ENCODE measurements at regions not wholly inside any gene's neighbourhood (a gene's known extent, or its start where the extent isn't known, plus 50 kb on each side); places are given as distances from the start of the nearest gene placed in this dataset.

GRCh38 chr5:169411786-169412430 lies 111.0 kb upstream of the SLIT3 start:
- H3K36me3 ChIP-seq (replicated peaks; ENCODE audit: insufficient read depth, low read depth), result no peaks in the 10 kb centered on the region
- no peak overlapping the region for H3K27ac ChIP-seq
- no peaks in the 10 kb centered on the region for H3K9me2 ChIP-seq (replicated peaks; ENCODE audit: insufficient read depth)
- H3K4me2 ChIP-seq, result no peak overlapping the region
- no peak for DNase-seq (ENCODE audit: low spot score)
- no peaks in the 10 kb centered on the region for H3K9me3 ChIP-seq (ENCODE audit: low read depth)
- no peak overlapping the region for H3K4me3 ChIP-seq
- H3K4me1 ChIP-seq (ENCODE audit: insufficient read depth), result no peaks in the 10 kb centered on the region
- no peaks in the 10 kb centered on the region for H4K20me1 ChIP-seq (ENCODE audit: insufficient read depth, poor library complexity, severe bottlenecking)
- H2AFZ ChIP-seq, result no peak overlapping the region
- H3K79me2 ChIP-seq, result no peaks in the 10 kb centered on the region
- no peaks in the 10 kb centered on the region for H3K27me3 ChIP-seq
- TF ChIP-seq EZH2phosphoT487 (IDR thresholded peaks at IDR 0.05; ENCODE audit: low read depth, severe bottlenecking, unreplicated experiment) (no peak), EZH2 (IDR thresholded peaks at IDR 0.05; ENCODE audit: borderline replicate concordance) (no peak), CTCF (IDR thresholded peaks at IDR 0.05; ENCODE audit: poor library complexity) (no peak)
- 80% methylated on average over 1 of the region's 1 CpG for WGBS (ENCODE audit: low lambda C conversion rate, missing lambda C conversion rate)

GRCh38 chr5:169410996-169411783 lies 110.3 kb upstream of the SLIT3 start:
- Histone ChIP-seq H3K4me1 (ENCODE audit: insufficient read depth) (no peaks in the 10 kb centered on the region), H3K4me3 (no peak overlapping the region), H3K36me3 (replicated peaks; ENCODE audit: insufficient read depth, low read depth) (no peaks in the 10 kb centered on the region), H3K27ac (no peak overlapping the region), H3K9me3 (ENCODE audit: low read depth) (no peaks in the 10 kb centered on the region), H3K9me2 (replicated peaks; ENCODE audit: insufficient read depth) (no peaks in the 10 kb centered on the region), H3K4me2 (no peak overlapping the region), H3K79me2 (no peaks in the 10 kb centered on the region), H2AFZ (no peak overlapping the region), H4K20me1 (ENCODE audit: insufficient read depth, poor library complexity, severe bottlenecking) (no peaks in the 10 kb centered on the region), H3K27me3 (no peaks in the 10 kb centered on the region)
- TF ChIP-seq EZH2 (IDR thresholded peaks at IDR 0.05; ENCODE audit: borderline replicate concordance) (no peak), EZH2phosphoT487 (IDR thresholded peaks at IDR 0.05; ENCODE audit: low read depth, severe bottlenecking, unreplicated experiment) (no peak), CTCF (IDR thresholded peaks at IDR 0.05; ENCODE audit: poor library complexity) (no peak)
- DNase-seq (ENCODE audit: low spot score), result no peak
- 83% methylated on average over 6 of the region's 6 CpGs for WGBS (ENCODE audit: low lambda C conversion rate, missing lambda C conversion rate)

- Histone ChIP-seq H4K20me1 (ENCODE audit: insufficient read depth, poor library complexity, severe bottlenecking) (no peaks in the 10 kb centered on the region), H3K4me3 (no peak overlapping the region), H3K27ac (no peak overlapping the region), H3K79me2 (no peaks in the 10 kb centered on the region), H3K9me3 (ENCODE audit: low read depth) (no peaks in the 10 kb centered on the region), H3K9me2 (replicated peaks; ENCODE audit: insufficient read depth) (no peaks in the 10 kb centered on the region), H2AFZ (no peak overlapping the region), H3K4me2 (no peak overlapping the region), H3K36me3 (replicated peaks; ENCODE audit: insufficient read depth, low read depth) (no peaks in the 10 kb centered on the region), H3K27me3 (no peaks in the 10 kb centered on the region), H3K4me1 (ENCODE audit: insufficient read depth) (no peaks in the 10 kb centered on the region)
- WGBS (ENCODE audit: low lambda C conversion rate, missing lambda C conversion rate), result 93% methylated on average over 1 of the region's 1 CpG
- TF ChIP-seq CTCF (IDR thresholded peaks at IDR 0.05; ENCODE audit: poor library complexity) (no peak), EZH2phosphoT487 (IDR thresholded peaks at IDR 0.05; ENCODE audit: low read depth, severe bottlenecking, unreplicated experiment) (no peak), EZH2 (IDR thresholded peaks at IDR 0.05; ENCODE audit: borderline replicate concordance) (no peak)
- no peak for DNase-seq (ENCODE audit: low spot score)
These were observed 107.8 kb upstream of the SLIT3 start for GRCh38 chr5:169408731-169409130.
